PC-9 (cell line): ENCODE measurements at regions not wholly inside any gene's neighbourhood (a gene's known extent, or its start where the extent isn't known, plus 50 kb on each side); places are given as distances from the start of the nearest gene placed in this dataset.

Experiments used
- BruUV-seq: library from RNA; stranded (reverse); fragments of 400-500 nt; replicated peaks from 2 replicates; lab custom pipeline; 2021; lab: Mats Ljungman, UMichigan
- CTCF ChIA-PET: fragments of 300-600 bp; sonication (Branson Sonifier 250); formaldehyde crosslinking; loops from one replicate; lab custom pipeline; 2022; ENCODE audit warnings: antibody characterized with exemption; lab: Charles Lee
- POLR2A ChIA-PET: fragments of 300-600 bp; sonication (Branson Sonifier 250); formaldehyde crosslinking; loops from one replicate; lab custom pipeline; 2022; ENCODE audit warnings: antibody characterized with exemption; ENCODE audit not compliant: unreplicated experiment; lab: Charles Lee
- DNase-seq, 2 experiments: peaks; one replicate each; pipeline versions ENCODE4 v3.0.0 to v3.0.0-alpha.2; 2015 to 2022; ENCODE audit warnings: mixed read lengths in 1 of 2
- H2AFZ ChIP-seq: fragments of 200-600 bp; sonication (generic); 2 replicates; pipeline ENCODE4 v1.8.1; 2017; ENCODE audit warnings: antibody characterized with exemption
- H3F3A ChIP-seq: fragments of 200-600 bp; sonication (generic); 2 replicates; pipeline ENCODE4 v1.8.1; 2017; ENCODE audit warnings: antibody characterized with exemption, mild to moderate bottlenecking, low read depth; ENCODE audit not compliant: insufficient read depth
- H3K27ac ChIP-seq: fragments of 200-600 bp; sonication (generic); 2 replicates; pipeline ENCODE4 v1.6.1; 2016; ENCODE audit warnings: mixed run types
- H3K27me3 ChIP-seq: fragments of 200-600 bp; sonication (generic); 2 replicates; pipeline ENCODE4 v1.6.1; 2016; ENCODE audit warnings: low read depth, mixed run types; ENCODE audit not compliant: insufficient read depth
- H3K36me3 ChIP-seq: fragments of 200-600 bp; sonication (generic); 2 replicates; pipeline ENCODE4 v1.6.1; 2016; ENCODE audit warnings: low read depth, mixed run types
- H3K4me1 ChIP-seq: fragments of 200-600 bp; sonication (generic); replicated peaks from 2 replicates; pipeline ENCODE4 v1.6.1; 2016; ENCODE audit warnings: mixed run types; ENCODE audit not compliant: insufficient read depth
- H3K4me2 ChIP-seq: fragments of 200-600 bp; sonication (generic); 2 replicates; pipeline ENCODE4 v1.6.1; 2017; ENCODE audit warnings: mixed run types
- H3K4me3 ChIP-seq: fragments of 200-600 bp; sonication (generic); 2 replicates; pipeline ENCODE4 v1.6.1; 2016; ENCODE audit warnings: mixed run types
- H3K79me2 ChIP-seq: fragments of 200-600 bp; sonication (generic); 2 replicates; pipeline ENCODE4 v1.6.1; 2017; ENCODE audit warnings: low read depth, mixed run types
- H3K9me2 ChIP-seq: fragments of 200-600 bp; sonication (generic); 2 replicates; pipeline ENCODE4 v1.8.1; 2017; ENCODE audit warnings: mild to moderate bottlenecking; ENCODE audit not compliant: insufficient read depth
- H3K9me3 ChIP-seq: fragments of 200-600 bp; sonication (generic); 2 replicates; pipeline ENCODE4 v1.8.1; 2016; ENCODE audit warnings: low read depth; ENCODE audit not compliant: insufficient read depth
- H4K20me1 ChIP-seq: fragments of 200-600 bp; sonication (generic); 2 replicates; pipeline ENCODE4 v1.8.1; 2017; ENCODE audit not compliant: insufficient read depth
- EZH2 ChIP-seq: fragments of 200-600 bp; sonication (generic); IDR thresholded peaks from 2 replicates; pipeline ENCODE4 v1.8.0; 2017; ENCODE audit warnings: antibody characterized with exemption, low read depth
- intact Hi-C: fragments of 100-400 bp; cut with micrococcal nuclease; formaldehyde crosslinking; loops from one replicate; pipeline ENCODE4 v1.10.0; 2022; ENCODE audit not compliant: unreplicated experiment
- TF ChIP-seq, protein P1 (sequence below): fragments of 200-600 bp; sonication (generic); conservative IDR thresholded peaks from 2 replicates; pipeline ENCODE4 v1.6.1; 2017; ENCODE audit warnings: mixed run types, antibody characterized with exemption, mild to moderate bottlenecking, moderate library complexity

DNA sequence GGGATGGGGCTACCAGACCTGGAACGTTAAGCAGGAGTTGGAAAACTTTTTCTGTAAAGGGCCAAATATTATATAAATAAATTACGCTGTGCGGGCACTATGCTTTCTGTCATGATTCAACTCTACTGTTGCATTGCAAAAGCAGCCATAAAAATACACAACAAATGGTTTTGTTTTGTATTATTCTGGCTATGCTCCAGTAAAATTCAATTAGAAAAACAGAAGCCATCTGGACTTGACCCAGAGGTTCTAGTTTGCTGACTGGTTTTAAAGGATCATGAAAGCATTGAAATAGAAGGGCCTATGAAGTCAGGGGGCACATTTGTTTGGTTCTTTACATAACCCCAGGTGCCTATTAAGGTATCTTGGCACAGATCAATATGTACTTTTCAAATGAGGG is 647.4 kb upstream of the LMCD1 start:
- no peaks in the 10 kb centered on the region for H3K79me2 ChIP-seq

DNA sequence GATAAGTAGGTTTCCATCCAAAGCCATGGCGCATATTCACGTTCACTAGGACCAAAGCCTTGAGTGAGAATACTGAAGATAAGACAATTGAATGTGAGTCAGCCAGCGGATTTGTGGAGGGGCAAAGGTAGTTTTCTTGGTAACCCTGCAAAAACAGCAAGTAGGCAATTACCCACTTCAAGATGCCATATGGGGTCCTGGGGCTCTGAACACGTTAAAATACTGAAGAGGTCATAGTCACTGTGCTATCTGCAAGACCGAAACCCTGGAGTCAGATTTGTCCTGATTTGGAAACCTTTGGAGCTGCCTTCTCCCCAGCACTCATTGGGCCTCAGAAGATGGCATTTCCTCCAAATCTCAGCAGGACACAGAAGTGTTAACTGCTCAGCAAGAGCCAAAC is 646.9 kb upstream of the LMCD1 start:
- DNase-seq, result no peak
- TF ChIP-seq, protein P1, sequence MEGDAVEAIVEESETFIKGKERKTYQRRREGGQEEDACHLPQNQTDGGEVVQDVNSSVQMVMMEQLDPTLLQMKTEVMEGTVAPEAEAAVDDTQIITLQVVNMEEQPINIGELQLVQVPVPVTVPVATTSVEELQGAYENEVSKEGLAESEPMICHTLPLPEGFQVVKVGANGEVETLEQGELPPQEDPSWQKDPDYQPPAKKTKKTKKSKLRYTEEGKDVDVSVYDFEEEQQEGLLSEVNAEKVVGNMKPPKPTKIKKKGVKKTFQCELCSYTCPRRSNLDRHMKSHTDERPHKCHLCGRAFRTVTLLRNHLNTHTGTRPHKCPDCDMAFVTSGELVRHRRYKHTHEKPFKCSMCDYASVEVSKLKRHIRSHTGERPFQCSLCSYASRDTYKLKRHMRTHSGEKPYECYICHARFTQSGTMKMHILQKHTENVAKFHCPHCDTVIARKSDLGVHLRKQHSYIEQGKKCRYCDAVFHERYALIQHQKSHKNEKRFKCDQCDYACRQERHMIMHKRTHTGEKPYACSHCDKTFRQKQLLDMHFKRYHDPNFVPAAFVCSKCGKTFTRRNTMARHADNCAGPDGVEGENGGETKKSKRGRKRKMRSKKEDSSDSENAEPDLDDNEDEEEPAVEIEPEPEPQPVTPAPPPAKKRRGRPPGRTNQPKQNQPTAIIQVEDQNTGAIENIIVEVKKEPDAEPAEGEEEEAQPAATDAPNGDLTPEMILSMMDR, result no peak
- TF ChIP-seq EZH2, result no peak
- Histone ChIP-seq H3K4me2 (no peak overlapping the region), H3K36me3 (no peaks in the 10 kb centered on the region), H3K79me2 (no peaks in the 10 kb centered on the region), H4K20me1 (no peaks in the 10 kb centered on the region), H3K4me3 (no peak overlapping the region), H3K4me1 (no peaks in the 10 kb centered on the region), H3K9me2 (no peaks in the 10 kb centered on the region), H2AFZ (no peak overlapping the region), H3K27ac (no peak overlapping the region), H3K9me3 (no peaks in the 10 kb centered on the region), H3F3A (no peaks in the 10 kb centered on the region), H3K27me3 (no peaks in the 10 kb centered on the region)
- ChIA-PET CTCF (no interaction called here), POLR2A (no interaction called here)
- no TSS peak for BruUV-seq
- intact Hi-C loops, result no loop called here

More for the DNA sequence above, 647.4 kb upstream of the LMCD1 start:
- no peaks in the 10 kb centered on the region for H3K9me3 ChIP-seq
- ChIA-PET POLR2A (no interaction called here), CTCF (no interaction called here)
- H3K4me3 ChIP-seq, result no peak overlapping the region
- no peaks in the 10 kb centered on the region for H4K20me1 ChIP-seq
- H3K27ac ChIP-seq, result no peak overlapping the region
- DNase-seq, result no peak
- no peaks in the 10 kb centered on the region for H3K27me3 ChIP-seq
- H3K9me2 ChIP-seq, result no peaks in the 10 kb centered on the region
- no peak overlapping the region for H3K4me2 ChIP-seq
- intact Hi-C loops, result no loop called here
- TF ChIP-seq, protein P1, result no peak
- TF ChIP-seq EZH2, result no peak
- BruUV-seq, result no TSS peak
- no peaks in the 10 kb centered on the region for H3F3A ChIP-seq
- no peak overlapping the region for H2AFZ ChIP-seq
- H3K36me3 ChIP-seq, result no peaks in the 10 kb centered on the region
- H3K4me1 ChIP-seq, result no peaks in the 10 kb centered on the region

DNA sequence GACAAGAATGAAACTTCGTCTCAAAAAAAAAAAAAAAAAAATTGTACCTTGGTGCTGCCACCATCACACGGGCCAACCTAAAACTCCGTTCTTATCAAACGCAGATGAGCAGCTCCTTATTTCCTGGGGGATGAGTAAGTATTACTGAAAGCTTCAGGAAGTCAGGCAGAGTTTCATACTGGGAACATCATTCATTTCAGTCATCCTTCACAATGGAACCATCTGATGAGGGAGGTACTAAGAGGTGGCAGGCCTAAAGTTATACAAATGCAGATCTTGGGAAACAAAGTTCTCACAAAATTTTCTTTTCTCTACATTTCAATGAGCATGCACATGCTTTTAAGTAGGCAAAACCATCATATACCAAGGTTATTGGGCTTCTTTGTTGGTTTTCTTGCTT is 636.0 kb upstream of the LMCD1 start:
- H3K9me2 ChIP-seq, result no peaks in the 10 kb centered on the region
- H3F3A ChIP-seq, result no peaks in the 10 kb centered on the region
- intact Hi-C loops, result no loop called here
- H3K4me3 ChIP-seq, result no peak overlapping the region
- ChIA-PET POLR2A (no interaction called here), CTCF (no interaction called here)
- BruUV-seq, result no TSS peak
- H3K36me3 ChIP-seq, result no peaks in the 10 kb centered on the region
- H3K4me2 ChIP-seq, result no peak overlapping the region
- no peaks in the 10 kb centered on the region for H3K79me2 ChIP-seq
- no peak for DNase-seq
- no peaks in the 10 kb centered on the region for H3K4me1 ChIP-seq
- H4K20me1 ChIP-seq, result no peaks in the 10 kb centered on the region
- no peaks in the 10 kb centered on the region for H3K27me3 ChIP-seq
- H3K27ac ChIP-seq, result no peak overlapping the region
- no peak overlapping the region for H2AFZ ChIP-seq
- no peak for TF ChIP-seq EZH2
- TF ChIP-seq, protein P1, result no peak
- H3K9me3 ChIP-seq, result no peaks in the 10 kb centered on the region
